A673 (cell line): ENCODE measurements at regions not wholly inside any gene's neighbourhood (a gene's known extent, or its start where the extent isn't known, plus 50 kb on each side); places are given as distances from the start of the nearest gene placed in this dataset.

Source experiments
- CTCF ChIP-seq: fragments of 300-800, 200-600 bp; sonication (generic); conservative IDR thresholded peaks from 2 replicates; pipeline ENCODE4 v1.5.1; 2017; ENCODE audit warnings: low read depth, mild to moderate bottlenecking, antibody characterized with exemption, low read length, moderate library complexity, mixed read lengths
- EZH2 ChIP-seq: fragments of 200-600 bp; sonication (generic); IDR thresholded peaks from 2 replicates; pipeline ENCODE4 v1.6.1; 2017; ENCODE audit warnings: borderline replicate concordance, low read depth, mild to moderate bottlenecking, mixed read lengths, antibody characterized with exemption, low read length; ENCODE audit not compliant: poor library complexity, severe bottlenecking

GRCh38 chr18:6666012-6666685, 63.4 kb upstream of the ARHGAP28 start:
- TF ChIP-seq CTCF (no peak), EZH2 (no peak)
